GM19193 (cell line): ENCODE measurements at regions not wholly inside any gene's neighbourhood (a gene's known extent, or its start where the extent isn't known, plus 50 kb on each side); places are given as distances from the start of the nearest gene placed in this dataset.

Experiments used
- POLR2A ChIP-seq: IDR thresholded peaks from 4 replicates; pipeline ENCODE4 v1.6.1; 2011; ENCODE audit not compliant: insufficient read depth, insufficient read length; ENCODE audit errors: extremely low read depth

GRCh38 chr1:37169743-37170275 is 135.5 kb upstream of the GRIK3 start:
- no peak for TF ChIP-seq POLR2A

GRCh38 chr1:37171691-37172090 is 137.4 kb upstream of the GRIK3 start:
- no peak for TF ChIP-seq POLR2A

GRCh38 chr1:37174341-37174740 is 140.0 kb upstream of the GRIK3 start:
- TF ChIP-seq POLR2A, result no peak

DNA sequence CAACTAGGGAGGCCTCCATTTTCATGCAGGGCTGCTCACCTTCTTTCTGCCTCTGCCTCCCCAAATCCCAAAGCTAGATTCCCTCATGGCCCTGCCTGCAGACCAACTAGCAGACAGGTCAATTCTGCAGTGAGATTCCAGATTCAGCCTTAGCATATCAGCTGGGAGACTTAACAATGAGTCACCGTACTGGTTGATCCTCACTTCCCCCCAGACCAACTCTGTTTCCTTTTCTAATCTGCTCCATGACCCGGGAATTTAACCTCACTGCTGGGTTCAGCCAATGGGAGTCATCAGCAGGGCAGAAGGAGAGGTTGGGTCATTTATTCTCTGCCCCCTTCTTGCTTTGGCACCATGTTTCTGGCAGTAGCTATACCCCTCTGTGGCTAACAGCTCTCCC is 140.6 kb upstream of the GRIK3 start:
- TF ChIP-seq POLR2A, result no peak

DNA sequence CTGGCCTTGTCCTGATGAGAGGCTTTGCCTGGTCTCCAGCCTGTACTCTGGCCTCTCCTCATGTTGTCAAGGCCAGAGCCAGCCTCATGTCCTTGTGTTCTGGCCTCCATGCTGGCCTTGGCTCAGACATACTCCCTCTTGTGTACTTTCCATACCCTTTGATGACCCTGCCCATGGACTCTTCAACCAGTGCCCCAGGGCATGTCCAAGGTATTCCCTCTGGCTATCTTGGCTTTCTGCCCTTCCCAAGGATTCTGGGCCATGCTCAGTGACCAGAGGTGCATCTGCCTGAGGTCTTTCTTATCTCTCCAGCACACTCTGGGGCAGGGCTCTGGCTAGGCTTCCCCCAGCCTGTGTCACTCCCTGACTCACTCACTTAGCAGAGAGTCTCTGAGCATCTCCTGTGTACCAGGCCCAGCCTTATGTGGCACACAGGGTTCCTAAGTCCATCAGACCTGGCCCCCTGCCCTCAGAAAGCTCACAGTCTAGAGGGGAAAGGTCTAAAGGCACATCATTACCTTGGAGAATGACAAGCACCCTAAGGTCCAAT is 141.4 kb upstream of the GRIK3 start:
- TF ChIP-seq POLR2A, result no peak

DNA sequence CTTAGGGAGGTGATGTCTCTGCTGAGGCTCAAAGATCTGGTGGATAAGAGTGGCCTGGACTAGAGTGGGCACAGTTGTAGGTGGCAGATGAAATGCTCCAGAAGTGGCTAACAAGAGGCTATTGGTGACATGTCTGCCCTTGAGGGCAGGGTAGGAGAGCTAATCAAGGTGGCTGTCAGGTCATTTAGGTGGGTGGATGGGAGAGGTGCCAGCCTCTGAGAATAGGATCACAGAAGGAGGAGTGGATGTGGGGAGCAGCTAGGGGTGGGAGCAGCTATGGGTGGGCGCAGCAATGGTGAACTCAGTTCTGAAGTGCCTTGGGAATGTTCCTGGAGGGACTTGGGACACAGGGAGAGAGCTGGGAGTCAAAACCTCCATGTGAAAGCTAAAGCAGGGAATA is 142.0 kb upstream of the GRIK3 start:
- no peak for TF ChIP-seq POLR2A

GRCh38 chr1:37177230-37177864 is 143.0 kb upstream of the GRIK3 start:
- TF ChIP-seq POLR2A, result no peak

GRCh38 chr1:37181425-37181824 is 147.1 kb upstream of the GRIK3 start:
- TF ChIP-seq POLR2A, result no peak

DNA sequence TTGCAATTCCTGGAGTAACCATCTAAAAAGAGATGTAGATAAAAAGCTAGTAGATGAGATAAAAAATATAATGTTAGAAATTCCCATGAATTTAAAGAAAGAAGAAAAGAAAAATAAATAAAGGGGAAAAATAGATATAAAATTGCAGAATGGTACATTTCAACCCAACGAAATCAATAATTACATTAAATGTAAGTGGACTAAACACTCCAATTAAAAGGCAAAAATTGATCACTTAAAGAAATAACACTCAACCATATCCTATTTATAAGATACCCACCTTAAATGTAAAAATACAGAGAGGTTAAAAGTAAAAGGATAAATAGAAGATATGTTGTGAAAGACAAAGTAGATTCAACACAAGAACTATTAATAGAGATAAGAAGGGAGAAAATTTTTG is 150.5 kb upstream of the GRIK3 start:
- no peak for TF ChIP-seq POLR2A

DNA sequence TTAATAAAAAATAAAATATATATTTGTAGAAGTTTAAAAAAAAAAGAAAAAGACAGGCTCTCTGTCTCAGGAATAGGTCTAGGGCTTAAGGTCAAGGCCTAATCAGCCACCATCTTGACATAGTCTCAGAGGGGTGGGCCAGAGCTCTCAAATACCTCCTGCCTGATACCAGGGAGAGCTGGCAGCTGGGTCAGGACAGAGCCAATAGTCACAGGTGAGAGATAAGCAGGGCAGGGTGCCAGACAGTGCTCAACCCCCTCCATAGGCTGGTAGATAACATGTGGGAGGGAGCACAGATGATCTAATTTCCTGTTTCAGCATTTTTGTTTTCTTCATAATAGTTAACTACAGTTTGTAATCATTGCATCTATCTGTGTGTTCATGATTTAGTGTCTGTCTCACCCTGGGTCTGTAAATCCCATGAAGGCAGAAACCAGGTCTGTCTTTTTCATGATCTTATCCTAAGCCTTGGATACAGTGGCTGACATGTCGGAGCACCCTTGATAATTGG is 152.0 kb upstream of the GRIK3 start:
- no peak for TF ChIP-seq POLR2A

- no peak for TF ChIP-seq POLR2A
These were observed 154.8 kb upstream of the GRIK3 start for GRCh38 chr1:37189111-37189510.

DNA sequence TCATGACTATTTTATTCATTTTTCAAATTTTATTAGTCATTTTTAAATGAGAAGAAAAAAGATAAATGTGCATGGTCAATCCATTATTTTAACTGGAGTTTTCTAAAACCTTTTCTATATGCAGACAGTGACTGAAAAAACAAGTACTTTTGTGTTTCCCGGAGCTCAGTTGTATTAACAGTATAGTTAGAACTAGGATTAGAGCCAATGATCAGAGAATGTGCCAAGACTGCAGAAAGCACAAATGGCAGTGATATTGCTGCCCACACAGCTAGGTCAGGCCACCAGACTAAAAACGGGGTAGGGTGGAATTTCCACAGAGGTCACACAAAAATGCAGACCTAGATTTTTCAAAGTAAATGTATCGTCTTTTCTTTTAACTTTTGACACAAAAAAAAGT is 163.1 kb upstream of the GRIK3 start:
- TF ChIP-seq POLR2A, result no peak

GRCh38 chr1:37233606-37234005 is 199.3 kb upstream of the GRIK3 start:
- no peak for TF ChIP-seq POLR2A

- TF ChIP-seq POLR2A, result no peak
These were observed 200.7 kb upstream of the GRIK3 start for GRCh38 chr1:37234941-37235418.

DNA sequence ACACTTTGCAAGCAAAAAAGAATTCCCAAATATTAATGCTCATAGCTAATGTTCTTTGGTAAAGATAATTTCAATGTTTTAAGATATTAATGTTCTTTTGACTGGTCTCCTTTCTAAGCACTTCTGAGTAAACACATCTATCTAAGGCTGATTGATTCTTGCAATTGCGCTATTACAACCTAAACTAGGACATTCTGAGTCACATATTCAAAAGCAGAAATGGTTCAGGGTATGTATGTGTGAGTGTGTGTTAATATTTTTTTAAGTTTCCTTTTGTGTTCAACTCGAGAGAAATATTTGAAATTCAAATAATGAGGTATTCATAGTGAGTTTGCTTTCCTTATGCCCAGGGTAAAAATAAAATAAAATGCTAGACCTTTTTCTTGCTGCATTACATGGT is 203.6 kb upstream of the GRIK3 start:
- TF ChIP-seq POLR2A, result no peak
